PC-9 (cell line): ENCODE measurements at regions not wholly inside any gene's neighbourhood (a gene's known extent, or its start where the extent isn't known, plus 50 kb on each side); places are given as distances from the start of the nearest gene placed in this dataset.

ENCODE experiments used
- BruUV-seq: library from RNA; stranded (reverse); fragments of 400-500 nt; replicated peaks from 2 replicates; lab custom pipeline; 2021; lab: Mats Ljungman, UMichigan
- CTCF ChIA-PET: fragments of 300-600 bp; sonication (Branson Sonifier 250); formaldehyde crosslinking; loops from one replicate; lab custom pipeline; 2022; ENCODE audit warnings: antibody characterized with exemption; lab: Charles Lee
- POLR2A ChIA-PET: fragments of 300-600 bp; sonication (Branson Sonifier 250); formaldehyde crosslinking; loops from one replicate; lab custom pipeline; 2022; ENCODE audit warnings: antibody characterized with exemption; ENCODE audit not compliant: unreplicated experiment; lab: Charles Lee
- DNase-seq, 2 experiments: peaks; one replicate each; pipeline versions ENCODE4 v3.0.0 to v3.0.0-alpha.2; 2015 to 2022; ENCODE audit warnings: mixed read lengths in 1 of 2
- H2AFZ ChIP-seq: fragments of 200-600 bp; sonication (generic); 2 replicates; pipeline ENCODE4 v1.8.1; 2017; ENCODE audit warnings: antibody characterized with exemption
- H3F3A ChIP-seq: fragments of 200-600 bp; sonication (generic); 2 replicates; pipeline ENCODE4 v1.8.1; 2017; ENCODE audit warnings: antibody characterized with exemption, mild to moderate bottlenecking, low read depth; ENCODE audit not compliant: insufficient read depth
- H3K27ac ChIP-seq: fragments of 200-600 bp; sonication (generic); 2 replicates; pipeline ENCODE4 v1.6.1; 2016; ENCODE audit warnings: mixed run types
- H3K27me3 ChIP-seq: fragments of 200-600 bp; sonication (generic); 2 replicates; pipeline ENCODE4 v1.6.1; 2016; ENCODE audit warnings: low read depth, mixed run types; ENCODE audit not compliant: insufficient read depth
- H3K36me3 ChIP-seq: fragments of 200-600 bp; sonication (generic); 2 replicates; pipeline ENCODE4 v1.6.1; 2016; ENCODE audit warnings: low read depth, mixed run types
- H3K4me1 ChIP-seq: fragments of 200-600 bp; sonication (generic); replicated peaks from 2 replicates; pipeline ENCODE4 v1.6.1; 2016; ENCODE audit warnings: mixed run types; ENCODE audit not compliant: insufficient read depth
- H3K4me2 ChIP-seq: fragments of 200-600 bp; sonication (generic); 2 replicates; pipeline ENCODE4 v1.6.1; 2017; ENCODE audit warnings: mixed run types
- H3K4me3 ChIP-seq: fragments of 200-600 bp; sonication (generic); 2 replicates; pipeline ENCODE4 v1.6.1; 2016; ENCODE audit warnings: mixed run types
- H3K79me2 ChIP-seq: fragments of 200-600 bp; sonication (generic); 2 replicates; pipeline ENCODE4 v1.6.1; 2017; ENCODE audit warnings: low read depth, mixed run types
- H3K9me2 ChIP-seq: fragments of 200-600 bp; sonication (generic); 2 replicates; pipeline ENCODE4 v1.8.1; 2017; ENCODE audit warnings: mild to moderate bottlenecking; ENCODE audit not compliant: insufficient read depth
- H3K9me3 ChIP-seq: fragments of 200-600 bp; sonication (generic); 2 replicates; pipeline ENCODE4 v1.8.1; 2016; ENCODE audit warnings: low read depth; ENCODE audit not compliant: insufficient read depth
- H4K20me1 ChIP-seq: fragments of 200-600 bp; sonication (generic); 2 replicates; pipeline ENCODE4 v1.8.1; 2017; ENCODE audit not compliant: insufficient read depth
- CTCF ChIP-seq: fragments of 200-600 bp; sonication (generic); conservative IDR thresholded peaks from 2 replicates; pipeline ENCODE4 v1.6.1; 2017; ENCODE audit warnings: mixed run types, antibody characterized with exemption, mild to moderate bottlenecking, moderate library complexity
- EZH2 ChIP-seq: fragments of 200-600 bp; sonication (generic); IDR thresholded peaks from 2 replicates; pipeline ENCODE4 v1.8.0; 2017; ENCODE audit warnings: antibody characterized with exemption, low read depth
- intact Hi-C: fragments of 100-400 bp; cut with micrococcal nuclease; formaldehyde crosslinking; loops from one replicate; pipeline ENCODE4 v1.10.0; 2022; ENCODE audit not compliant: unreplicated experiment

GRCh38 chr5:124161266-124161665 is 585.2 kb downstream of the ZNF608 start:
- TF ChIP-seq CTCF (no peak), EZH2 (no peak)
- H3K27me3 ChIP-seq: no peaks in the 10 kb centered on the region
- no peak overlapping the region for H2AFZ ChIP-seq
- no peak for DNase-seq
- ChIA-PET CTCF (no interaction called here), POLR2A (no interaction called here)
- intact Hi-C loops: no loop called here
- no peaks in the 10 kb centered on the region for H3K9me2 ChIP-seq
- no peaks in the 10 kb centered on the region for H3F3A ChIP-seq
- H3K4me2 ChIP-seq: no peak overlapping the region
- no peaks in the 10 kb centered on the region for H3K4me1 ChIP-seq
- H3K27ac ChIP-seq: no peak overlapping the region
- BruUV-seq: no TSS peak
- no peaks in the 10 kb centered on the region for H3K79me2 ChIP-seq
- H3K4me3 ChIP-seq: no peak overlapping the region
- no peaks in the 10 kb centered on the region for H4K20me1 ChIP-seq
- no peaks in the 10 kb centered on the region for H3K36me3 ChIP-seq
- H3K9me3 ChIP-seq: no peaks in the 10 kb centered on the region

GRCh38 chr5:124160265-124160664 is 586.2 kb downstream of the ZNF608 start:
- Histone ChIP-seq H3K79me2 (no peaks in the 10 kb centered on the region), H3K4me3 (no peak overlapping the region), H3K9me3 (0 out of 2 replicates have a peak, but pooled peaks cover 6% of the 10 kb centered on the region), H3F3A (no peaks in the 10 kb centered on the region), H3K9me2 (no peaks in the 10 kb centered on the region), H2AFZ (no peak overlapping the region), H3K36me3 (no peaks in the 10 kb centered on the region), H3K27me3 (no peaks in the 10 kb centered on the region), H3K27ac (no peak overlapping the region), H3K4me1 (no peaks in the 10 kb centered on the region), H3K4me2 (no peak overlapping the region), H4K20me1 (no peaks in the 10 kb centered on the region)
- no TSS peak for BruUV-seq
- no peak for TF ChIP-seq CTCF
- TF ChIP-seq EZH2: no peak
- POLR2A ChIA-PET: no interaction called here
- no peak for DNase-seq
- CTCF ChIA-PET: no interaction called here
- intact Hi-C loops: no loop called here

- Histone ChIP-seq H3K4me1 (no peaks in the 10 kb centered on the region), H3K36me3 (no peaks in the 10 kb centered on the region), H3F3A (no peaks in the 10 kb centered on the region), H3K4me2 (peak overlapping the region; percentile 59), H3K9me3 (peaks cover 25% of the 10 kb centered on the region), H3K79me2 (no peaks in the 10 kb centered on the region), H3K9me2 (no peaks in the 10 kb centered on the region), H4K20me1 (no peaks in the 10 kb centered on the region), H3K27me3 (no peaks in the 10 kb centered on the region), H3K27ac (no peak overlapping the region), H2AFZ (peak overlapping the region; percentile 74), H3K4me3 (peak overlapping the region; percentile 30; the same call in 1 of the 2 replicates)
- intact Hi-C loops: no loop called here
- TF ChIP-seq CTCF (no peak), EZH2 (no peak)
- no peak for DNase-seq
- POLR2A ChIA-PET: no interaction called here
- CTCF ChIA-PET: no interaction called here
- BruUV-seq: no TSS peak
Observed at GRCh38 chr5:124157320-124157719, 589.1 kb downstream of the ZNF608 start.
